ENCODE measurements at regions not wholly inside any gene's neighbourhood (a gene's known extent, or its start where the extent isn't known, plus 50 kb on each side); places are given as distances from the start of the nearest gene placed in this dataset.

GRCh38 chr4:133775881-133776280 lies 425.7 kb downstream of the PABPC4L start:
- intact Hi-C loops (cut with micrococcal nuclease): no loop called here
- no peak overlapping the region for H3K4me2 ChIP-seq (replicated peaks; ENCODE audit: extremely low read depth, low read length, poor library complexity, severe bottlenecking)
- H3K79me2 ChIP-seq (ENCODE audit: insufficient read depth, low read length): no peaks in the 10 kb centered on the region
- no peak for TF ChIP-seq CTCF (IDR thresholded peaks at IDR 0.05)
- no peaks in the 10 kb centered on the region for H4K20me1 ChIP-seq (ENCODE audit: insufficient read depth, low read length)
- no peak overlapping the region for H3K9ac ChIP-seq (ENCODE audit: insufficient read depth, low read length, poor library complexity, severe bottlenecking)
- H2AFZ ChIP-seq (ENCODE audit: insufficient read depth, low read depth, low read length, poor library complexity, severe bottlenecking): no peak overlapping the region
- no peak for DNase-seq
- Mint-ChIP-seq H3K4me1 (no peaks in the 10 kb centered on the region), H3K27me3 (ENCODE audit: low read depth in 3 of 3) (peaks cover 0 to 1% (median 0%) of the 10 kb centered on the region in 3 donors), H3K36me3 (no peaks in the 10 kb centered on the region), H3K4me3 (no peak overlapping the region), H3K27ac (no peak overlapping the region), H3K9me3 (peaks cover 0 to 4% (median 0%) of the 10 kb centered on the region in 7 donors)
- H3K9me3 ChIP-seq (replicated peaks in 1 of 2; ENCODE audit: control insufficient read depth in 1 of 2, insufficient read depth in 1 of 2, low read length in 2 of 2): peaks cover 0 to 8% of the 10 kb centered on the region in 2 donors
- H3K4me1 ChIP-seq (ENCODE audit: control insufficient read depth in 1 of 2, insufficient read depth in 2 of 2, low read length in 2 of 2): no peaks in the 10 kb centered on the region
- H3K36me3 ChIP-seq (replicated peaks in 1 of 2; ENCODE audit: control insufficient read depth in 1 of 2, insufficient read depth in 2 of 2, low read length in 2 of 2): no peaks in the 10 kb centered on the region
- H3K27me3 ChIP-seq (ENCODE audit: control insufficient read depth in 2 of 2, insufficient read depth in 2 of 2, low read length in 2 of 2): no peaks in the 10 kb centered on the region
- no peak overlapping the region for H3K27ac ChIP-seq (ENCODE audit: low read depth in 1 of 2, low read length in 2 of 2)
- H3K4me3 ChIP-seq (replicated peaks in 1 of 3; ENCODE audit: low read depth in 2 of 3, low read length in 3 of 3): no peak overlapping the region

- Mint-ChIP-seq H3K4me1 (no peaks in the 10 kb centered on the region), H3K9me3 (peaks cover 0 to 8% (median 0%) of the 10 kb centered on the region in 7 donors), H3K27me3 (ENCODE audit: low read depth in 3 of 3) (peaks cover 0 to 1% (median 0%) of the 10 kb centered on the region in 3 donors), H3K4me3 (no peak overlapping the region), H3K36me3 (no peaks in the 10 kb centered on the region), H3K27ac (no peak overlapping the region)
- Histone ChIP-seq H3K4me1 (ENCODE audit: control insufficient read depth in 1 of 2, insufficient read depth in 2 of 2, low read length in 2 of 2) (no peaks in the 10 kb centered on the region), H3K36me3 (replicated peaks in 1 of 2; ENCODE audit: control insufficient read depth in 1 of 2, insufficient read depth in 2 of 2, low read length in 2 of 2) (no peaks in the 10 kb centered on the region), H3K79me2 (ENCODE audit: insufficient read depth, low read length) (no peaks in the 10 kb centered on the region), H3K4me3 (replicated peaks in 1 of 3; ENCODE audit: low read depth in 2 of 3, low read length in 3 of 3) (no peak overlapping the region), H3K27ac (ENCODE audit: low read depth in 1 of 2, low read length in 2 of 2) (no peak overlapping the region), H2AFZ (ENCODE audit: insufficient read depth, low read depth, low read length, poor library complexity, severe bottlenecking) (no peak overlapping the region), H3K4me2 (replicated peaks; ENCODE audit: extremely low read depth, low read length, poor library complexity, severe bottlenecking) (no peak overlapping the region), H3K9ac (ENCODE audit: insufficient read depth, low read length, poor library complexity, severe bottlenecking) (no peak overlapping the region), H3K27me3 (ENCODE audit: control insufficient read depth in 2 of 2, insufficient read depth in 2 of 2, low read length in 2 of 2) (no peaks in the 10 kb centered on the region), H3K9me3 (replicated peaks in 1 of 2; ENCODE audit: control insufficient read depth in 1 of 2, insufficient read depth in 1 of 2, low read length in 2 of 2) (peaks cover 0 to 8% of the 10 kb centered on the region in 2 donors), H4K20me1 (ENCODE audit: insufficient read depth, low read length) (no peaks in the 10 kb centered on the region)
- intact Hi-C loops (cut with micrococcal nuclease): no loop called here
- DNase-seq: no peak
- TF ChIP-seq CTCF (IDR thresholded peaks at IDR 0.05): no peak
- WGBS (ENCODE audit: insufficient coverage): no CpG with 5 or more reads among the region's 1 CpG
Observed at GRCh38 chr4:133775469-133775868, 426.1 kb downstream of the PABPC4L start.
